ENCODE measurements at regions not wholly inside any gene's neighbourhood (a gene's known extent, or its start where the extent isn't known, plus 50 kb on each side); places are given as distances from the start of the nearest gene placed in this dataset.

- DNase-seq (ENCODE audit: low spot score), result no peak
These were observed 168.4 kb upstream of the EDNRA start for GRCh38 chr4:147312376-147313046.

- DNase-seq (ENCODE audit: low spot score), result no peak
These were observed 167.8 kb upstream of the EDNRA start for GRCh38 chr4:147313108-147313507.

- no peak for DNase-seq (ENCODE audit: low spot score)
These were observed 162.3 kb upstream of the EDNRA start for GRCh38 chr4:147318586-147318985.

GRCh38 chr4:147325571-147325981, 155.3 kb upstream of the EDNRA start:
- no peak for DNase-seq (ENCODE audit: low spot score)

- DNase-seq (ENCODE audit: low spot score), result no peak
These were observed 154.3 kb upstream of the EDNRA start for GRCh38 chr4:147326591-147326990.

- no peak for DNase-seq (ENCODE audit: low spot score)
These were observed 153.6 kb upstream of the EDNRA start for GRCh38 chr4:147327322-147327721.

GRCh38 chr4:147328189-147328588, 152.7 kb upstream of the EDNRA start:
- DNase-seq (ENCODE audit: low spot score), result no peak

- no peak for DNase-seq (ENCODE audit: low spot score)
These were observed 152.0 kb upstream of the EDNRA start for GRCh38 chr4:147328756-147329446.

GRCh38 chr4:147332091-147332490, 148.8 kb upstream of the EDNRA start:
- DNase-seq (ENCODE audit: low spot score), result no peak

- DNase-seq (ENCODE audit: low spot score), result no peak
These were observed 146.4 kb upstream of the EDNRA start for GRCh38 chr4:147334478-147334877.

GRCh38 chr4:147335183-147335582, 145.7 kb upstream of the EDNRA start:
- no peak for DNase-seq (ENCODE audit: low spot score)

- no peak for DNase-seq (ENCODE audit: low spot score)
These were observed 144.6 kb upstream of the EDNRA start for GRCh38 chr4:147336252-147336651.

- DNase-seq (ENCODE audit: low spot score), result no peak
These were observed 141.8 kb upstream of the EDNRA start for GRCh38 chr4:147339100-147339499.

GRCh38 chr4:147340111-147340510, 140.8 kb upstream of the EDNRA start:
- no peak for DNase-seq (ENCODE audit: low spot score)

GRCh38 chr4:147340591-147341120, 140.2 kb upstream of the EDNRA start:
- DNase-seq (ENCODE audit: low spot score), result no peak

GRCh38 chr4:147343692-147344091, 137.2 kb upstream of the EDNRA start:
- DNase-seq (ENCODE audit: low spot score), result no peak

- DNase-seq (ENCODE audit: low spot score), result no peak
These were observed 135.2 kb upstream of the EDNRA start for GRCh38 chr4:147345662-147346061.

- no peak for DNase-seq (ENCODE audit: low spot score)
These were observed 133.7 kb upstream of the EDNRA start for GRCh38 chr4:147347217-147347616.

GRCh38 chr4:147349193-147349592, 131.7 kb upstream of the EDNRA start:
- no peak for DNase-seq (ENCODE audit: low spot score)

- DNase-seq (ENCODE audit: low spot score), result no peak
These were observed 129.7 kb upstream of the EDNRA start for GRCh38 chr4:147351083-147351787.

- DNase-seq (ENCODE audit: low spot score), result no peak
These were observed 126.7 kb upstream of the EDNRA start for GRCh38 chr4:147354237-147354636.

GRCh38 chr4:147355032-147355656, 125.8 kb upstream of the EDNRA start:
- no peak for DNase-seq (ENCODE audit: low spot score)
